GM12878 (cell line): ENCODE measurements at regions not wholly inside any gene's neighbourhood (a gene's known extent, or its start where the extent isn't known, plus 50 kb on each side); places are given as distances from the start of the nearest gene placed in this dataset.

ENCODE experiments used
- ATAC-seq: fragments of 200-7000 bp; cut with Tn5 transposase; 3 replicates; pipeline ENCODE4 v1.9.1; 2020; ENCODE audit warnings: mild to moderate bottlenecking, moderate library complexity
- BruUV-seq: library from RNA; stranded (reverse); fragments of 400-500 nt; replicated peaks from 2 replicates; lab custom pipeline; 2021; lab: Mats Ljungman, UMichigan
- CTCF ChIA-PET: fragments of 300-600 bp; sonication (Branson Sonifier 250); formaldehyde crosslinking; extraction: SDS; loops from one replicate; lab custom pipeline; 2021; ENCODE audit warnings: inconsistent platforms; lab: Yijun Ruan, JAX
- POLR2A ChIA-PET: fragments of 350-600 bp; formaldehyde crosslinking; extraction: SDS; loops from one replicate; lab custom pipeline; 2021; ENCODE audit warnings: inconsistent platforms; lab: Charles Lee
- RAD21 ChIA-PET: fragments of 300-600 bp; sonication (Branson Sonifier 250); formaldehyde crosslinking; loops from one replicate; lab custom pipeline; 2023; ENCODE audit warnings: antibody characterized with exemption; ENCODE audit not compliant: unreplicated experiment; lab: Charles Lee
- SMC1A ChIA-PET: fragments of 300-600 bp; sonication (Branson Sonifier 250); formaldehyde crosslinking; loops from one replicate; lab custom pipeline; 2023; ENCODE audit not compliant: unreplicated experiment, uncharacterized antibody; lab: Charles Lee
- DNase-seq: peaks from one replicate; pipeline ENCODE4 v3.0.0-alpha.2; 2011; ENCODE audit warnings: low read depth, low spot score
- FAIRE-seq: peaks from 3 replicates; lab custom pipeline; 2011; peaks lifted over from hg19 to GRCh38; lab: Jason Lieb, UNC
- H2AFZ ChIP-seq: 2 replicates; pipeline ENCODE4 v1.6.0; 2011; ENCODE audit warnings: low read depth, low read length, control low read depth; ENCODE audit not compliant: control insufficient read depth
- H3K27ac ChIP-seq: 2 replicates; pipeline ENCODE4 v1.5.1; 2011; ENCODE audit warnings: control low read depth; ENCODE audit not compliant: control insufficient read depth, insufficient read depth
- H3K27me3 ChIP-seq, 2 experiments: replicated peaks in 1 of 2; 2 replicates each; pipeline versions ENCODE4 v1.6.0 to v1.6.1; 2011; ENCODE audit warnings: low read length in 1 of 2; ENCODE audit not compliant: control insufficient read depth in 2 of 2, insufficient read depth in 2 of 2
- H3K36me3 ChIP-seq, 2 experiments: 2 replicates each; pipeline ENCODE4 v1.5.1; 2011; ENCODE audit warnings: low read length in 1 of 2; ENCODE audit not compliant: control insufficient read depth in 2 of 2, insufficient read depth in 2 of 2
- H3K4me1 ChIP-seq: 2 replicates; pipeline ENCODE4 v1.6.1; 2011; ENCODE audit warnings: mild to moderate bottlenecking, low read length, moderate library complexity, mixed read lengths; ENCODE audit not compliant: control insufficient read depth, insufficient read depth
- H3K4me2 ChIP-seq: 2 replicates; pipeline ENCODE4 v1.6.0; 2011; ENCODE audit warnings: control low read depth; ENCODE audit not compliant: control insufficient read depth, insufficient read depth
- H3K4me3 ChIP-seq: fragments of 200-600 bp; sonication (generic); 2 replicates; pipeline ENCODE4 v1.5.1; 2016
- H3K79me2 ChIP-seq: 2 replicates; pipeline ENCODE4 v1.6.0; 2011; ENCODE audit warnings: low read length; ENCODE audit not compliant: control insufficient read depth, insufficient read depth
- H3K9ac ChIP-seq: 2 replicates; pipeline ENCODE4 v1.8.0; 2011; ENCODE audit warnings: low read length, control low read depth, mixed read lengths; ENCODE audit not compliant: control insufficient read depth, insufficient read depth
- H3K9me3 ChIP-seq: replicated peaks from 3 replicates; pipeline ENCODE4 v1.5.1; 2011; ENCODE audit warnings: mild to moderate bottlenecking, low read length; ENCODE audit not compliant: control insufficient read depth, insufficient read depth
- H4K20me1 ChIP-seq: 2 replicates; pipeline ENCODE4 v1.6.0; 2011; ENCODE audit not compliant: control insufficient read depth, insufficient read depth
- CREB1 ChIP-seq: IDR thresholded peaks from 2 replicates; pipeline ENCODE4 v1.6.1; 2012; ENCODE audit warnings: low read depth, mild to moderate bottlenecking, inconsistent platforms
- MTA3 ChIP-seq: IDR thresholded peaks from 2 replicates; pipeline ENCODE4 v1.6.1; 2012; ENCODE audit warnings: low read length, inconsistent platforms, borderline replicate concordance
- PAX8 ChIP-seq: fragments of 450-650 bp; IDR thresholded peaks from 2 replicates; pipeline ENCODE4 v1.6.1; 2017; ENCODE audit warnings: mild to moderate bottlenecking, moderate library complexity
- SIN3A ChIP-seq: IDR thresholded peaks from 2 replicates; pipeline ENCODE4 v1.6.1; 2012; ENCODE audit warnings: low read depth, low read length, improper control_type of control experiment
- YY1 ChIP-seq: IDR thresholded peaks from 2 replicates; pipeline ENCODE4 v1.6.1; 2011; ENCODE audit warnings: low read depth, mild to moderate bottlenecking, low read length
- WGBS: methylation state at CpG from one replicate; pipeline ENCODE4 v1.1.6; 2016; ENCODE audit warnings: low lambda C conversion rate; ENCODE audit not compliant: insufficient replicate concordance, insufficient coverage; ENCODE audit errors: missing lambda C conversion rate; 5-methylcytosine and 5-hydroxymethylcytosine counted together
- in situ Hi-C: fragments of 300-500 bp; cut with MboI; formaldehyde crosslinking; loops from 9 replicates; pipeline ENCODE4 v1.14.3; 2018; ENCODE audit warnings: mixed read lengths
- intact Hi-C: fragments of 100-400 bp; cut with micrococcal nuclease; formaldehyde crosslinking; loops from one replicate; pipeline ENCODE4 v1.14.2; 2022; ENCODE audit not compliant: unreplicated experiment
- TF ChIP-seq, protein P1 (sequence below): IDR thresholded peaks from 2 replicates; pipeline ENCODE4 v1.6.1; 2011; ENCODE audit warnings: borderline replicate concordance, low read depth, mild to moderate bottlenecking, moderate library complexity, low read length; ENCODE audit not compliant: insufficient read depth, poor library complexity, severe bottlenecking
- TF ChIP-seq, protein P2 (sequence below): fragments of 150-350 bp; IDR thresholded peaks from 2 replicates; pipeline ENCODE4 v1.6.1; 2016; ENCODE audit warnings: low read depth, low read length
- TF ChIP-seq, protein P3 (sequence below): fragments of 450-650 bp; IDR thresholded peaks from 2 replicates; pipeline ENCODE4 v1.6.1; 2017; ENCODE audit warnings: low read depth, mild to moderate bottlenecking, moderate library complexity

DNA sequence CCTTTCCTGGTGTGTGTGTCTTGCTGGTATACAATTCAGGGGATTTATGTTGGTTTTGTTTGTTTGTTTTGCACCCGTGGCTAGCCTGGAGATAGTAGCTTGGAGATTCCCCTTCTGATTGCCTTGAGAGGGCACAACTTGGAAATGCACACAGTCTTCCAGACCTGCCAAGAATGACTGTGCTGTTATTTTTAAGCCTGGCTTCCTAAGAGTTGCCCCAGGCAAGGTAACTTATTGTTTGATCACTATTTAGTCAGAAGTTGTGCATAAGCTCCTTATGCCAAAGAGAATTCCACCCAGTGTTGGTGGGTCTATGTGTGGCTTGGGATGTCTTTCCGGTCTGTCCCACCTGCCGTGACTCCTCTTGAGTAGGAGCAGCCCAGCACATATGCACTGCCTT is 421.9 kb upstream of the KCNN2 start (continued):
- no peak for TF ChIP-seq PAX8
- TF ChIP-seq SIN3A = no peak
- TF ChIP-seq YY1 = no peak

DNA sequence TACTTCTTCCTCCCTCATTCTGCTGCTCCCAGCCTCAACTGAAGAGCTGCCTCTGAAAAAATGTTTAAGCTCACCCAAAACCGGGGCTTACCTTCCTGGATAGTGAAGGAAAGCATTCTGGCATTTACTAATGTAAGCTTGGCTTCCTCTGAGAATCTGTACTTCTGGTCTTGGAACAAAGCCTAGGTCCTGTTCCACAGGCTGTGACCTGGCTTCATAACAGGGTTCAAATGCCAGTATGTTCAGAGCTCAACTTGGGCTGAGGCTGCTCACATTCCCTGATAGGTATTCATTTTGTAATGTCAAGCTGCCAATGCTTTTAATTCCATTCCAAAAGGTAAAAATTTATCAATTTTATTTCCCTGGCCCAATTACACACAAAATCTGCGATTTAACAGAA is 411.7 kb upstream of the KCNN2 start:
- no peak for FAIRE-seq

More for the DNA sequence above, 411.7 kb upstream of the KCNN2 start:
- Histone ChIP-seq H3K4me2 (no peak overlapping the region), H3K79me2 (no peaks in the 10 kb centered on the region), H4K20me1 (no peaks in the 10 kb centered on the region), H3K27me3 (no peaks in the 10 kb centered on the region), H3K36me3 (no peaks in the 10 kb centered on the region), H3K9ac (no peak overlapping the region), H2AFZ (no peak overlapping the region), H3K4me1 (no peaks in the 10 kb centered on the region), H3K27ac (no peak overlapping the region), H3K4me3 (no peak overlapping the region), H3K9me3 (no peaks in the 10 kb centered on the region)
- ChIA-PET RAD21 (no interaction called here), SMC1A (interaction anchor here (0.5 kb wide), 1 partner anchor 8 kb away, joined by 3 read pairs; no protein-coding TSS in a partner anchor), POLR2A (interaction anchor here (1.0 kb wide), 1 partner anchor 10 kb away, joined by 3 read pairs; no protein-coding TSS in a partner anchor), CTCF (no interaction called here)
- intact Hi-C loops = no loop called here
- TF ChIP-seq, protein P1, sequence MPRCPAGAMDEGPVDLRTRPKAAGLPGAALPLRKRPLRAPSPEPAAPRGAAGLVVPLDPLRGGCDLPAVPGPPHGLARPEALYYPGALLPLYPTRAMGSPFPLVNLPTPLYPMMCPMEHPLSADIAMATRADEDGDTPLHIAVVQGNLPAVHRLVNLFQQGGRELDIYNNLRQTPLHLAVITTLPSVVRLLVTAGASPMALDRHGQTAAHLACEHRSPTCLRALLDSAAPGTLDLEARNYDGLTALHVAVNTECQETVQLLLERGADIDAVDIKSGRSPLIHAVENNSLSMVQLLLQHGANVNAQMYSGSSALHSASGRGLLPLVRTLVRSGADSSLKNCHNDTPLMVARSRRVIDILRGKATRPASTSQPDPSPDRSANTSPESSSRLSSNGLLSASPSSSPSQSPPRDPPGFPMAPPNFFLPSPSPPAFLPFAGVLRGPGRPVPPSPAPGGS = no peak
- TF ChIP-seq, protein P2, sequence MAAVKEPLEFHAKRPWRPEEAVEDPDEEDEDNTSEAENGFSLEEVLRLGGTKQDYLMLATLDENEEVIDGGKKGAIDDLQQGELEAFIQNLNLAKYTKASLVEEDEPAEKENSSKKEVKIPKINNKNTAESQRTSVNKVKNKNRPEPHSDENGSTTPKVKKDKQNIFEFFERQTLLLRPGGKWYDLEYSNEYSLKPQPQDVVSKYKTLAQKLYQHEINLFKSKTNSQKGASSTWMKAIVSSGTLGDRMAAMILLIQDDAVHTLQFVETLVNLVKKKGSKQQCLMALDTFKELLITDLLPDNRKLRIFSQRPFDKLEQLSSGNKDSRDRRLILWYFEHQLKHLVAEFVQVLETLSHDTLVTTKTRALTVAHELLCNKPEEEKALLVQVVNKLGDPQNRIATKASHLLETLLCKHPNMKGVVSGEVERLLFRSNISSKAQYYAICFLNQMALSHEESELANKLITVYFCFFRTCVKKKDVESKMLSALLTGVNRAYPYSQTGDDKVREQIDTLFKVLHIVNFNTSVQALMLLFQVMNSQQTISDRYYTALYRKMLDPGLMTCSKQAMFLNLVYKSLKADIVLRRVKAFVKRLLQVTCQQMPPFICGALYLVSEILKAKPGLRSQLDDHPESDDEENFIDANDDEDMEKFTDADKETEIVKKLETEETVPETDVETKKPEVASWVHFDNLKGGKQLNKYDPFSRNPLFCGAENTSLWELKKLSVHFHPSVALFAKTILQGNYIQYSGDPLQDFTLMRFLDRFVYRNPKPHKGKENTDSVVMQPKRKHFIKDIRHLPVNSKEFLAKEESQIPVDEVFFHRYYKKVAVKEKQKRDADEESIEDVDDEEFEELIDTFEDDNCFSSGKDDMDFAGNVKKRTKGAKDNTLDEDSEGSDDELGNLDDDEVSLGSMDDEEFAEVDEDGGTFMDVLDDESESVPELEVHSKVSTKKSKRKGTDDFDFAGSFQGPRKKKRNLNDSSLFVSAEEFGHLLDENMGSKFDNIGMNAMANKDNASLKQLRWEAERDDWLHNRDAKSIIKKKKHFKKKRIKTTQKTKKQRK = no peak
- TF ChIP-seq CREB1 (no peak), MTA3 (no peak)
- TF ChIP-seq, protein P3, sequence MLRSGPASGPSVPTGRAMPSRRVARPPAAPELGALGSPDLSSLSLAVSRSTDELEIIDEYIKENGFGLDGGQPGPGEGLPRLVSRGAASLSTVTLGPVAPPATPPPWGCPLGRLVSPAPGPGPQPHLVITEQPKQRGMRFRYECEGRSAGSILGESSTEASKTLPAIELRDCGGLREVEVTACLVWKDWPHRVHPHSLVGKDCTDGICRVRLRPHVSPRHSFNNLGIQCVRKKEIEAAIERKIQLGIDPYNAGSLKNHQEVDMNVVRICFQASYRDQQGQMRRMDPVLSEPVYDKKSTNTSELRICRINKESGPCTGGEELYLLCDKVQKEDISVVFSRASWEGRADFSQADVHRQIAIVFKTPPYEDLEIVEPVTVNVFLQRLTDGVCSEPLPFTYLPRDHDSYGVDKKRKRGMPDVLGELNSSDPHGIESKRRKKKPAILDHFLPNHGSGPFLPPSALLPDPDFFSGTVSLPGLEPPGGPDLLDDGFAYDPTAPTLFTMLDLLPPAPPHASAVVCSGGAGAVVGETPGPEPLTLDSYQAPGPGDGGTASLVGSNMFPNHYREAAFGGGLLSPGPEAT = no peak
- no peak for ATAC-seq
- in situ Hi-C loops = no loop called here
- BruUV-seq = no TSS peak
- DNase-seq = no peak
- whole genome bisulfite sequencing = 2% methylated on average over 2 of the region's 2 CpGs
